HT1080 (cell line): ENCODE measurements at regions not wholly inside any gene's neighbourhood (a gene's known extent, or its start where the extent isn't known, plus 50 kb on each side); places are given as distances from the start of the nearest gene placed in this dataset.
"Not testable (repeated sequence)": the region's sequence is repeated elsewhere in the genome, so short reads cannot be mapped to it uniquely, and the experiment has no call there.

Experiments used
- DNase-seq: peaks from one replicate; pipeline ENCODE4 v3.0.0-alpha.2; 2015; ENCODE audit warnings: low read depth

DNA sequence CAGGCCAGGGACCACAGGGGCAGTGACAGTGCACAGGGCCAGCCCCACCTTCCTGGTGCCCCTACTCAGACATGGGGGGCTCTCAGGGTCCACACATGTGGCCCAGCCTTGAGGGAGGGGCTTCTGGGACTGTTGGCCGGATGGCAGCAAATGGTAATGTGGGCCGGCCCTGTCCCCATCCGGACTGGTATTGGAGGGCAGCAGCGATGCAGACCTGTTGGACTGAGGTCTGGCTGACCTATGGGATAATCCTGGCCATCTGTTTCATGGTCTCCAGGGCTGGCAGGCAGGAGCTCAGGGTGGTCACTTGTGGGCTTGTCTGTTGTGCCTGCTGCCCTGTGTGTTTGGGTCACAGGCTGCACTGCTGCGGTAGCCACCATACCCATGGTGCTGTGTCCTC lies 387.5 kb downstream of the TMEM121 start:
- no peak for DNase-seq

DNA sequence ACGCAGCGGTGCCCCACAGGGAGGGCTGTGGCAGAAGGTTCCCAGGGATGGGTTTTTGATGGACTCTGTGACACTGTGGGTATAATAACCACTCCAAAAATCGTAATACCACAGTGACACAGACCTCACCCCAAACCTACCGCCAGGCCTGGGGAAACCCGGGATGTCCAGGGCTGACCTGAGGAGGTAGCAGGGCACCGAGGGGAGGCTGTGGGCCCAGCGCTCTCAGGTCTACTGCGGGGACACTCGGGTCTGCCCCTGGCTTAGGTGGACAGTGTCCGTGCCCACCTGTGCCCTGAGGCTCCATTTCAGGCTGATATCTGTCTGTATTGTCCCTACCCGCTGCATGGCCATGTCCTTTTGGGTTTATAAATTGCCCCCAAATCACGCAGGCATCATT lies 387.9 kb downstream of the TMEM121 start:
- DNase-seq: not testable (repeated sequence)

DNA sequence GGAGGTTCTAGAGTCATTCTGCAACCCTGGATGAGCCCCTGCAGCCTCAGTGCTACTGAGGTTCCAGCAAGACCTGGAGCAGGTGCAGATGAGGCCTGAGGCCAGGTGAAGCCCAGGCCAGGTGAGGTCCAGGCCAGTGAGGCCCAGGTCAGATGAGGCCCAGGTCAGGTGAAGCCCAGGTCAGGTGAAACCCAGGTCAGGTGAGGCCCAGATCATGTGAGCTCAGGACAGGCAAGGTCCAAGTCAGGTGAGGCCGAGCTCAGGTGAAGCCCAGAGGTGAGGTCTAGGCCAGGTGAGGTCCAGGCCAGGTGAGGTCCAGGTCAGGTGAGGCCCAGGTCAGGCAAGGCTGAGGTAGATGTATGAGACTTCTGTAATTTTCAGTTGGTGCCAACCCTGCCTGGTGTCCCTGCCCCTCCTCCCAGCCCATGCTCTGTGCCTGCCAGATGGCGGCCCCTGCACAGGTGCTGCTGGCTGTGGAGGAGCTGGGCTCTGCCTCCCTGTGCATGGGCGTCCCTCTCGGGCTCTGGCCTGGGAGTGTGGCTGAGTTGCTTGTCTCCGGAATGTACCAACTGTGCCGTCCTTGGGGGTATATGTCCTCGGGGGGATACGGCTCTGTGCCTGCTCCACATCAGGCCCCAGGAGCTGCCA lies 388.5 kb downstream of the TMEM121 start:
- no peak for DNase-seq

DNA sequence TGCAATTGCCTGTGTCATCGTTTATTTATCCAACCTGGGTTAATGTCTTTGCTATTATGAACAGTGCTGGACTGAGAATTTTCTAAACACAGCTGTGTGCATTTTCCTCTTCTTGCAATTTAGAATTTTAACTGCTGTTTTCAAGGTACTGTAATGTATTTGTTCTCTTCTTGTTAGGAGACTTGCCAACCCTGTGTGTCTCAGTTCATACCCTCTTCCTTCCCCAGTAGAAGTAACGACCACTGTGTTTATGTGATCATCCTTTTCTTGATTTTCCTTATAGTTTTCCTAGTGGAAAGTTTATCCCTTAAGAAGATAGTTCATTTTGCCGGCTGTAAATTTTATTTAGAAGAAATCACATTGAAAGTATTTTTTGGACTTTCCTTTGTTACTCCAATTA lies 389.2 kb downstream of the TMEM121 start:
- DNase-seq: not testable (repeated sequence)

DNA sequence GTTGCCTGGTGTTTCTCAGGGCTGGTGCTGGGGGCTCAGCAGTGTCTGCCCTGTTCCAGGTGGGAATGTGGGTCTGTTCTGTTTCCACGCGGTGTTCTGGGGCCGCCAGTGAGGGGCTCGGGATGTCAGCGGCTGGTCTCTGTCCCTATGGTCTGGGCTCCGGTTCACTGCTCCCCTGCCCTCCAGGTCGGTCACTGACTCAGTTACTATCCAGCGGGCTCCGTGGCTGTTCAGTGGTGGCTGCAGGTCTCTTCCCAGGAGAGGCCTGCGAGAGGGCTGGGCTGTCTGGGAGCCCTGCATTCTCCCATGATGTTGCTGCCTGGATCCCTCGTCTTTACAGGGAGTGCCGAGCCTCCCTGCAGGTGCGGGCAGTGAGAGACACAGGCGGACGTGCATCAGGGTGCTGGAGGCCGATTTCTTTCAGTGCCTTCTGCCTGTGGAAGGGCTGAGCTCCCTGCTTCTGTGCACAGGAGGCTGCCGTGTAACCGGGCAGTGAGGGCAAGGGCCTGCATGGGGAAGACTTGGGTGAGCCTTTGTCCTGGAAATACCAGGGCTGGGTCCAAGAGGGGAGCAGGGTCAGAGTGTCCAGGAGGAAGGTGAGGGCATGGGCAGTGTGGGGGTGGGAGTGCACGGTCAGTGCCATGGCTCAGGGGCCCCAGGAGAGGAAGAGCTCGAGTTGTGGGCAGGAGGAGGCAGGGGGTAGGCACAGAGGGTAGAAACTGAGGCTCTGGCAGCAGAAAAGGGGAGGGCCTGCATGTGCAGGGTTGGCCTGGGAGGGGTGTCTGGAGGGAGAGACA lies 391.0 kb downstream of the TMEM121 start:
- not testable (repeated sequence) for DNase-seq

DNA sequence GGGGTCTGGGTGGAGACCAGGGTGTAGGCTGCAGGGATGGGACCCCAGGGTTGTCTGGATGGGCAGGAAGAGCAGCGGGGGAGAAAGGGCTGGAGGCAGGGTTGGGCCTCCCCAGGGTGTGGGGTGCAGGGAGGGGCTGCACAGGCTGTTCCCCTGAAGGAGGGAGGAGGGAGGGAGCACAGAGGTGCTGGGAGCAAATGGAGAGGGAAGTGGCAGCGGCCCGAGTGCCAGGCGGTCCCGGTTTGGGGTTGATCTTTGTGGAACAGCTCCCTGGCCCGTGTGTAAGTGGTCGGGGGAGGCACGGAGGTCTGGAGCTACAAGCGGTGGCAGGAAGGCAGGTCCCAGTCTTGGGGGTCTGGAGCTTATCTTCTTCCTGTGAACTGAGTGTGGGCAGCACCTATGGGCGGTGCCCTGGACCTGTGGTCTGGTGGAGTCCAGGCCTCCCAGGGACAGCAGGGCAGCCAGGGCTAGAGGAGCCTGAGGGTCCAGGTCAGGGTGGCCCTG lies 391.6 kb downstream of the TMEM121 start:
- DNase-seq: no peak

DNA sequence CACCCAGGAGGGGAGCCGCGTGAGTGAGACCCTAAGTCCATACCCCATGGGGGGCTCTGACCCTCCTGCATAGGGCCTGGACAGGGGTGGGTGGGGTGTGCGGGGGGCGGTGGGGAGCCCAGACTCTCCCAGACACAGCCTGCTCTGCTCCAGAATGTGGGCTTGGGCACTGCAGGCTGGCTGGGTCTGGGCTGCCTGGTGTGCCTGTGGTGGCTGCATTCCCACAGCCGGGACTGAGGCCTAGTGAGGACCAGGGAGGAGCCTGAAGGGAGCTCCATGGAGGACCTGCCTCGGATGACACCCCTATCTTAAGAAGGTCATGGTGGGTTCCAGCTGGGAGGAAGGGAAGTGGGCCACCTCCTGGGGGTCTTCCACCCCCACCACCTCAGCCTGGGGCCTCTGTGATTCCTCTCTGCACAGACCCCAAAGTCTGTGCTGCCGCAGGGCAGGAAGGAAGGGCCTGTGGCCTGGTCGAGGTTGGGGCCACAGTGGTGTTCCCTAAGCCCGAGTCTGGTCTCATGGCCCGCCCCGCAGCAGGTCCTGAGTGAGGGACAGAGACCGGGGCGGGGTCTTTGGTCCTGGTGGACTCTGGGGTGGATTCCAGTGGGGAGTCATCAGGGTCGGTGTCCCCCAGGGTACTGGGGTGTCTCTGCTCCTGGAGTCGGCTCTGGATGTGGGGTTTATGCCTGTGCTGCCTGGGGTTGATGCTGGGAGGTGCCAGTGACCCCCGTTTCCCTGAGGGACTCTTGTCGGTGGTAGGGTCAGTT lies 392.3 kb downstream of the TMEM121 start:
- DNase-seq: no peak

DNA sequence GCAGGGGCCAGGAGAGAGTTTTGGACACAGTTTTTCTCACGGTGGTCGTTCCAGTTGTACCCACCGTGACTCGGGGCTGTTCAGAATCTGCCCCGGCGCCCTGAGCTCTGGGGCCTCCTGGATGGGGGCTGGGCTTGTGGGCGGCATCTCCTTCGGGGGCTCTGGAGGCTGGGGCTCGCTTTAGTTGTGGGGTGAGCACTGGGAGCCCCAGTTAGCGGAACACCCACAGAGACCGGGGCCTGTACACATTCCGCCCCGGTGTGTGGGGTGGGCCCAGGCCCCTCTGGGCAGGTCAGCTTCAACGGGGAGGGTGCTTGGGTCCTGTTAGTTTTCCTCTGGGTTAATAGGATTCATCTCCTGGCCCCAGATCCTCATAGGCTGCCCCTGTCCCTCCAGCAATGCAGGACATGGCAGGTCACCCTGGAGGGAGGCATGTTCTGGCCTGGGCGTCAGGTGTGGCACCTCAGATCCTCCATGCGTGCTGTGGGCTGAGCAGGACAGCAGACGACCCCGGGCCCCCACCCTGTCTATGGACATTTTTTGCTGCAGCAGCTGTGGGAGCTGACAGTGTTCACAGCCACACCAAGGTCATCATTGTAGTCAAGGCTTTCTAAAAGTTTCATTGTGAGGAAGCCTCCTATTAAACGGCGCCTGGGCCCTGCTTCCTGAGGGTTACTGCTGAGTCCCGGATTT lies 393.2 kb downstream of the TMEM121 start:
- DNase-seq: no peak

DNA sequence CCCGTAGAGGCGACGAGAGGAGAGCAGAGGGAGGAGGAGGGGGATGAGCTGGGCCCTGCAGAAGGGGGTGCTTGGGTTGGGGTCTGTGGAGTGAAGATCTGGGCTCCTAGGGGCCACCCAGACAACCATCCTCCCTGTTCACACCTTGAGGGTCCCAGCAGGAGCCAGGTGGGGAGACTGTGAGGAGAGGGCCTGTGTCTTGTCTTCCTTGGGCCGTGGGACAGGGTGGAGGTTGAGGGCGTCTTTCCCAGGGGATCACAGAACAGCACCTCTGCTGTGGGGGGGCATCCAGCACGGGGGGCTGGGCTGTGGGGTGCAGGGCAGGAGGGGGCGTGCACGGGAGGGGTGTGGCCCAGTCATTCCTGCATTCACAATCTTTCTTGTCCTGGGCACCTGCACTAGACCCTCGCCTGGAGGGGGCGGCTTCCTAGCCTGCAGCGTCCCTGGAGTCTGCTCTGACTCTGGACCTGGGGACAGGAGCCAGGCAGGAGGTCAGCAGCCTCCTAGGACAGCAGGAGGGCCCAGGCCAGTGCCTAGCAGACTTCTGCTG lies 393.8 kb downstream of the TMEM121 start:
- not testable (repeated sequence) for DNase-seq

DNA sequence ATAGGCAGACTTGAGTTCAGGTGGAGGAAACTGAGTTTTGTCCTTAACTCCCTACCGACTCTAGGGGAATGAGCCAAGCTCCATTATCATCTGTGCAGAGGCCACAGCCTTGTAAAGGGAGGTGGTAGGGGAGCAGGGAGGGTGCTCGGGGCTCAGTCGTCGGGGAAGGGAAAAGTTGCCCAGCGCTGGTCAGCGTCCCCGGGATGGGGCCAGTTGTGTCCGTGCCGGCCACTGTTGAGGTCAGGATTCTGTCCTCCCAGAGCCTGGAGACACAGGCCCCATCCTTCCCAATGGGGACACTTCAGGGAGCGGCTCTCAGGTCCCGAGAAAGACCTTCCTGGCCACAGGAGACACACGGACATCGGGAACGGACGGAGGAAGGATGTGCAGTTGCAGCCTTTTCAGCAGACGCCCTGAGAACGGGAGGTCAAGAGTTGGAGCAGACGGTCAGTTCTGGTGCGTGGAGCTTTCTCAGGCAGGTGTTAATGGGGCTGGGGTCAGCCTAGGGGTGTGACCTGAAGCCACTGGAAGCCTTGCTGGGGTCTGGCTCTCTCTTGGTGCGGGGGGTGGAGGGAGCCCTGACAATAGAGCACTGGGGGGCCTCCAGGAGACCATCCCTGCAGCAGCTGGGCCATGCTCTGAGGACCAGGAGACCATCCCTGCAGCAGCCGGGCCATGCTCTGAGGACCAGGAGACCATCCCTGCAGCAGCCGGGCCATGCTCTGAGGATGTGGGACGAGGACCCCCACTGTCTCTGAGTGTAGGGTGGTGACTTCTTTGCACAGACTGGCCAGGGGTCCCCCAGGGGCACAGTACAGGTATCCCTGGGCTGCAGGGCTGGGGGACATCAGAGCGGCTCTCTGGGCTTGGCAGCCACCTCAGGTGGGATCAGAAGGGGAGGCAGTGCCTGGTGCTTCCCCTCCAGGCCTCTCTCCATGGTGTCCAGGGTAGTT lies 394.7 kb downstream of the TMEM121 start:
- not testable (repeated sequence) for DNase-seq

DNA sequence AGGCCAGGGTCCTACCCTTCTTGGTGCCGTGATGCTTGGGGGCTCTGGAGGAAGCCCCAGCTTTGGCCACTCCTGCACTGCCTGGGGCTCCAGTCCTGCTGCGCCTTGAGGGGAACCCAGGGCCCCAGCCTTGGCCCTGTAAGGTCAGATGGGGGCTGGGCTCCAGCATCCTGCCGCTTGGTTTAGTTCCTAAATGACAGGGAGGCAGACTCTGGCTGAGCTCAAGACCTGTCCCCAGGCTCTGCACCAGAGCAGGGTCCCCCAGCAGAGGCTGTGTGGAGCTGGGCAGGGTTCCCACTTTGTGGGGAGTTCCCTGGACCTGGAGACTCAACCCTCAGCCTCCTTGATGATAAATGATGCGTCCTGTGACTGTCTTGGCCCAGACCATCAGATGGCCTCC lies 395.4 kb downstream of the TMEM121 start:
- DNase-seq: not testable (repeated sequence)

DNA sequence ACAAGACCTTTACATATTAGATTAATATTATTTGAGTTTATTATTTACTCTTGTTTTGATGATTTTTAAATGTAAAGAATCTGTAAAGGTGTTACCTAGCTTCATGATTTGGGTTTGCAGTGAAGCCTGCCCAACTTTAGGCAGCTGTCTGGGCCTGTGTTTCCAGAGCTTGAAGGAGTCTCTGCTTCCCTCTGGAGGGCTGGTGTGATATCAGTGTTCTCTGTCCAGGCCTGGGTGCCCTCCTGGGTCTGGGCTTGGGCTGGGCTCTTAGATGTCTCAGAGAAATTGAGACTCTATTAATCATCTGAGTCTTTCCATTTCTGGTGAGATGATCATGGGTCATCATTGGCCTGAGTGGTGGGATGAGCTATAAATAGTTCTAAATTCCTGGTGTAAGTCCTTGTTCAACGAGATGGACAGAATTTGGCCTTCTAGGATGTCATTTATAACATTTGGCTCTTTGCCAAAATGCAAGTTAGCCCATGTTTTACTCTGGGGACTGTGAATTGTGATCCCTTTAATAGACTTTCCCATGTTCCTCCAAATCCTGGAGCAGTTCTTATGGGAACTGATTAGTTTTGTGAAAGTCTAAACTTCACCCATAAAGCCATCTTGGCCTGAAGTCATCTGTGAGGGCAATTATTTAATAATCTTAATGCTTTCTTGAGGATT lies 397.3 kb downstream of the TMEM121 start:
- DNase-seq: not testable (repeated sequence)

DNA sequence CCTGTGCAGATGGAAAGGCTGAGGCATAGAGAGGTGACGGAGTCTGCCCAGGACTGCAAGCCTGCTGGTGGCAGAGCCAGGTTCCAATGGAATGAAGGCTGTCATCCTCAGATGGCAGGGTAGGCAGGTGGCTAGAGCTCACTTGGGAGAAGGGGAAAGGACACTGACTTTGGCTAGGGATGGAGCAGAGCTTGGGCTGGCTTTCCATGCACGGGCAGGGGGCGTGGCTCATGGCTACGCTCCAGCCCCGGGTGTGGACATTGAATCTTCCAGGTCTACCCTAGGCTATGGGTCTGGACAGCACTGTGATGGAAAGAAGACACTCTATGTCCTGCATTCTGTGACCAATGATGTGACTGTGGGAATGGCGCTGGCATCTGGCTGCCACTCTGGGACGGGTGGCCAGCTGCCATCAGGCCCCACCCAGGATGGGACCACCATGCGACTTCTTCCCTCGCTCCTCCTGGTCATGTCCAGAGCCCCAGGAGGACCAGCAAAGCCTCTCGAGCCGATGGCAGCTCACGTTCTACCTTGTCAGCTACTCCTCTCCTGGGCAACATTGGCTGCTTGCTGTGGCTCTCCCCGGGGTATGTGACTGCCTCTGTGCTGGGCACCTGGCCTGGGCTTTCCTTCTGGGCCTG lies 398.7 kb downstream of the TMEM121 start:
- DNase-seq: no peak

DNA sequence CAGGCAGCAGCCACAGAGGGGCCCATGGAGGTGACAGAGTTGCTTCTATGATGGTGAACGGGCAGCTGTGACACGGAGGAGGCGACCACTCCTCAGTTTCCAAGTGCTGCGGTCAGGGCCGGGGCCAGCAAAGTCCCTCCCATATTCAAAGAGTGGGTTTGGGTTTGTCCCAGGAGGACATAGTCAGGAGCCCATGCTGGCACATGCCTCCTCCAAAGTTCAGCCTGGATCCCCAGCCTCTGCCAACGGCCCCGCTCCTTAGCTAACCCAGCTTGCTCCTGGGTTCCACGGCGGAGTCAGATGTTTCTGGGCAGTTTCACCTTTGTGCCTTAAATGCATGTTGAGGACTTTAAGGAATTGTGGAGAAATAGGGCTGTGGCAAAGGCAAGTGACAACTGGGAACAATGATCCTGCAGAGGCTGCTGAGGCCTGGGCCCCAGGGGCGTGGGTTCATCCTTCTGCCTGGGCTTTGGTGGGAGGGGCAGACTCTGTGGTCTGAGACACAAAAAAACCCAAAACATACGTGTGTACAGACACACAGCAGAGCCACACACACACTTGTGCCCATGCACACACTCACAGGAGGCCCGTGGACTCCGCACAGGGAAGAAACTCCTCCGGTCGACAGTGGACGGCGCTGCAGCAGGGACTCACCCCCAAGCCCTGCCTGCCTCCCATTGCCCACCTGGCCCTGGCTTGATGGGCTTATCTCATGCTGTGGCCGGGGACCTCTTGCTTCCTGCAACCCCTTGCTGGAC lies 399.4 kb downstream of the TMEM121 start:
- no peak for DNase-seq

DNA sequence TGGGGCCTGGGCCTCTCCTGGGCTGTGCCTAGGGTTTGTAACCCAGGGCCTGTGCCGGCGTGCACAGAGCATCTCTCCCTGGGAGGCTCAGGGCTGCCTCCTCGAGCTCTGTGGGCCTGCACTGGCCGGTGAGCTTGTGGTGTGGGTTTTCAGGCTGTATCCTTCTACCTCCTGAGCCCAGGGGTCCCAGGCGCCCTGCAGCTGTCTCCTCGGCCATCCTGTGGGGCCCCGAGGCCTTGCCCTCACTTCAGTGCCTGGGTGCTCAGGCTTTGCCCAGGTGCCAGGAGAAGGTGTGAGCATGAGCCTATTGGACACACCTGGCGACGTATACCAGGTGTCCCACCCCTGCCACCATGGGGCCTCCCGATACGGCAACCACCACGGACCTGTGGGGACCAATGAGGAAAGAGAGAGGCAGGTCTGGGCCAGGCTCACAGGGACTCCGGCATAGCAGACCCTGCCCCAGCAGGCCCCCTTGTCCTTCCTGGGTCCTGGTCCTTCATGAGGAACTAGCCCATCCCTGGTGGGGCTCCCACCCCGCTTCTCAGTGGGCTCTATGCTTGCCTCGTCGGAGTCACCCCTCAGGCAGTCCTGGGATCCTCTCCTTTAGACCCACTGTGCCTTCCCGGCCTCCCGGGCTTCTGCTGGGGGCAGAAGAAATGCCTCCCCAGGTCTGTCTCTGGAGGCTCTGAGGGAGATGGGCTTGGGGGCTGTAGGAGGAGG lies 400.2 kb downstream of the TMEM121 start:
- DNase-seq: no peak

DNA sequence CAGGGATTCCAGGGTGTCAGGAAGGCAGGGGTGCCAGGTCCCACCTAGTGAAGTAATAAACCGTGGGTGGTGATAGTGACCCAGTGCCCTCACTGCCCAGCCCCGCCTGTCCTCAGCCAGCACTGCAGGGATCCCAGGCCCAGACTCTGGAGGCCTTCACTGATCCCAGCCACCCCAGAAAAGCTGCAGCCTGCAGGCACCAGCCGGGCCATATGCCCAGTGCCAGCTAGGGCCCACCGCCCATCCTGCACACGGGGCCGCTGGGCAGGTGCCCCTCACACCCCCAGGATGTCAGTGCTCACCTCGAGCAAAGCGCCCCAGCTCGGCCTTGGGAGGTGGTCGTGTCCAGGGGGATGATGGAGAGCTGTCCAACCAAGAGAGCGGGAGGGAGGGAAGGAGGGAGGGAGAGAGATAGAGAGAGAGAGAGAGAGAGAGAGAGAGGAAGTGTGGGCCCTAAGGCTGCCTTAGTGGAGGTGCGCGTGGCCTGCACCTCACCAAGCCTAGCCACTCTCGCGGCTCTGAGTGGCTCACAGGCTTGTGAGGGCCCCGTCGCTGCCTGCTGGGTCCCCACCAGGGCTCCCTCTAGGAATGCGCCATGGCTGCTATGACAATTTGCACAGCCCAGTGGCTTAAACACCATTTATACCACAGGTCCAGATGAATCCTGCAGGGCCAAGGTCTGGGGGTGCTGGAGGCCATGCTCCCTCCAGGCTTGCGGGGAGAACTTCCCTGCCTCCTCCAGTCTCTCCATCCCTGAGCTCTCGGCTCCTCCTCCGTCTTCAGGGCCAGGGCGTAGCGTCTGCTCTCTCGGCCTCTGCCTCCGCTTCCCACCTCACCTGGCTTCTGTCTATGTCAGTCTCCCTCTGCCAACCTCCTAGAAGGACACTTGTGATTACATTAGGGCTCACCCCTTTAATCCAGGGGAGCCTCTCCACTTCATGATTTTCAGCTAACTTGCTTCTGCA lies 401.0 kb downstream of the TMEM121 start:
- no peak for DNase-seq
